ENCODE measurements at regions not wholly inside any gene's neighbourhood (a gene's known extent, or its start where the extent isn't known, plus 50 kb on each side); places are given as distances from the start of the nearest gene placed in this dataset.

DNA sequence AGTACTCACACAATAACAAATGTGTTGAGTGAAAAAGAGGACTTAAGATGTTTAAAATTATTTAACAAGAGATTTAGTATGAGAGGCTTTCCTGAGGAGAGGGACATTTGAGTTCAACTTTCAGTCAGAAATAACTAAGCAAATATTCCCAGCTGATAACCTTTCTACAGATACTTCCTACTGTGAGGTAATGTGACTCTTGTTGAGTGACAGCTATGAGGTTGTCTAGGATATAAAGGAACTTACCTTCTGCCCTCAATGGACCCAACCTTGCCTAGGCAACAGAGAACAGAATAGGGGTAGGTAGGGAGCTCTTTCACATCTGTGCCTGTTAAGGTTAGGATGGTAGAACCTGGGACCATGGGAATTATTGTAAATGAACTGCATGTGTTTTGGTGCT lies 54.7 kb downstream of the GLUD2 start:
- no peak for DNase-seq

DNA sequence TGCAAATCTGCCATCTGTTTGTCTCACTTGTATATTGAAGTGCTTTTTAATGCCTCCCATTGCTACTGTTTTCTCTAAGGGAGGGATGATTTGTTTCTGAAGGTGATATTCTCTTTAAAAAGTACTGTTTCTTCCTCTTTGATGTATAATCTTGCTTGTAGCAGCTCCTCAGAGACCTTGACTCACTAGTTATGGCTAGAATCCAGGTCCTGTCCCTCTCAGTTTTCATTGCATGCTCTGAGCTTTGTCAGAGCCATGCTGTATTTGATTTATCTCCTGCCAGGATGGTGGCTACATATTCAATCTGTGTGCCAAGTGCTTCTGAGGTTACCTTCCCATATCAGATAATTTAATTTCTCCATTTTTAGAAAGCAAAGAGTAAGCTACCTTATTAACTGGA lies 56.0 kb downstream of the GLUD2 start:
- no peak for DNase-seq

DNA sequence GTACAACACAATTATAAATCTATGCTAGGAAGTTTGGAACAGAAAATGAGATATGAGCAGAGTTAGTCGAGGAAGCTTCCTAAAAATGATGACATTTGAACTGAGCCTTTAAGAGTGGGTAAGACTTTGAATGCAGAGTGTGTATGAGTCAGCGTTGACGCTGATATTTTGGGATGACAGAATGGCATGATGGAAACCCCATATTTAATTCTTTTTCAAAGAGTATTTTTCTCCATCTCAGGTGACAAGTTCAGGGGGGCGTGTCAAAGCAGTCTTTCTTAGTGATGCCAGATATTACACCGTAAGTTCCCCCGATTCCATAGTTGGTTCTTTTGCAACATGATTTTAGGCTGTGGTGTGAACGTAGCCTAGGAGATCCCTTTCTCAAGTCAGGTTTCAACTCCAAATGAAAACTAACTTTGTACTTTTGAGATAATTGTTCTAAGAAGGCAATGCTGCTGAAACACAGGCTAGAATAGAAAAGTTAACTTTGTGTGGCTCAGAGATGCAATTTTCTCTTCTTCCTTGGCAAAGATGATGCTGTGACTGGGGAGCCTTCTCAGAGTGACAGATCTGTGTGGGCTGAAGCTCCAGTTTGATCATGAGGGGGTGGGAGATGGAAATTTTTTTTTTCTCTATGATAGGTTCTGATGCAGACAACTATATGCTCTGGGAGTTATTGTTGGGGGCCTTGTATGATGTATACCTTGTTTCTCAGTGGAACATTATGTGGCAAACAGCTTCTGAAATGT lies 59.2 kb downstream of the GLUD2 start:
- no peak for DNase-seq

DNA sequence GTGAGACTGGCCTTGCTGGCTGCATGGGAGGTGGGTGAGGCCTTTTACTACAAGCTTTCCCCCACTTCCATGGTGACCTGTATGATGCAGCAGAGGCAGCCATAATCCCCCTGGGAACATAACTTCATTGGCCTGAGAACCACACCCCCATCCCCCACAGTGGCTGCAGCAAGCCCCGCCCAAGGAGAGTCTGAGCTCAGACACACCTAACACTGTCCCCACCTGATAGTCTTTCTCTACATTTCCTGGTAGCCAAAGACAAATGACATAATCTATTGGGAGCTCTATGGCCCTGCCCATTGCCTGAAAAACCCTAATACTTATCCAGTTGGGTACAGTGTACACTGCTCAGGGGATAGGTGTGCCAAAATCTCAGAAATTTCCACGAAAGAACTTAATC lies 62.6 kb downstream of the GLUD2 start:
- DNase-seq = no peak

DNA sequence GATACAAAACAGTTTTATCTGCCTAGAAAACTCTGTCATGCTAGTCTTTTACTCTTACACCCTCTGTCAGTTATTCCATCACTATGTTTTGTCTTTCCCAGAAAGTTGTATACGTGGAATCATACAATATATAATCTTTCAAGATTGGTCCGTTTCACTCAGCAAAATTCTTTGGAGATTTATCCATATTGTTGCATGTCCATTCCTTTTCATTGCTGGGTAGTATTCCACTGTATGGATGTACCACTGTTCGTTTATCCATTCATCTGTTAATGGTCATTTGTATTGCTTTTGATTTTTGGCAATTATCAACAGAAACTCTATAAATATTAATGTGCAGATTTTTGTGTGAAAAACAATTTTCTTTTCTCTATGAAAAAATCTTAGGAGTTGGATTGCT lies 63.1 kb downstream of the GLUD2 start:
- DNase-seq = no peak

DNA sequence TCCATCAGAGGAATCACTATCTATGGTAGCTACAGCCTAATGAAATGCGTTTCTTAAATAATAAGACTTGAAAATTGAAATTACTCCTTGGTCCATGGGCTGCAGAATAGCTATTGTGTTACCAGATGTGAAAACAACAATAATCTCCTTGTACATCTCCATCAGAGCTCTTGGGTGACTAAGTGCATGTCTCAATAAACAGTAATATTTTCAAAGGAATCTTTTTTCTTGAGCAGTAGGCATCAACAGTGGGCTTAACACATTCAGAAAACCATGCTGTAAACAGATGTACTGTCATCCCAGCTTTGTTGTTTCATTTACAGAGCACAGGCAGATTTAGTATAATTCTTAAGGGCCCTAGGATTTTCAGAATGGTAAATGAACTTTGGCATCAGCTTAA lies 67.3 kb downstream of the GLUD2 start:
- no peak for DNase-seq

GRCh38 chrX:121120690-121121605 lies 73.5 kb downstream of the GLUD2 start:
- no peak for DNase-seq

- no peak for DNase-seq
Measured at GRCh38 chrX:121122332-121122731, 74.9 kb downstream of the GLUD2 start.

GRCh38 chrX:121128925-121129877 lies 81.8 kb downstream of the GLUD2 start:
- no peak for DNase-seq

- no peak for DNase-seq
Measured at GRCh38 chrX:121132675-121133074, 85.3 kb downstream of the GLUD2 start.

GRCh38 chrX:121135488-121136207 lies 88.2 kb downstream of the GLUD2 start:
- DNase-seq = no peak

DNA sequence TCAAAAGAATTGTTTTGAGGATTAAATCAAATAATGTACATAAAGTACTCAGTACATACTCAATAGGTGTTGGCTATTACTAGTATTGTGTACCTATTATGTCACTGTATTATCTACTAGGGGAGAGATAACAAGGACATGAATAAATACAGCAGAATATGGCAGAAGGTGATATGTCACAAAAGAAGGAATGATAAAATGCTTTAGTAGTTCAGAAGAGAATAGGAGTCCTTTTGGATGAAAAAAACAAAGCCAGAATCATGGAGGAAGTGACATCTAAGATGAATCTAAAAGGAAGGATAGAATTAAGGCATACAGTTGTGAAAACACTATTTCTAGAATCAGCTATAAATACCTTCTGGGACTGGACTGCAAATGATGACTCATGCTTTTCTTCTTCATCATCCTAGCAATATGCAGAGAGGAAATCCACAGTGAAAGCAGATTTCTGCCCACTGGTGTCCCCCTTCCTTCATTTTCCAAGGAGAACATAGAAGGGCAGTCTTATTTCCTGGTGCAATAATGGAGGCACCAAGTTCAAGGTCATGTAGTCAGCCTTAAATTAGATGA lies 98.7 kb downstream of the GLUD2 start:
- DNase-seq = no peak

GRCh38 chrX:121150217-121150616 lies 102.8 kb downstream of the GLUD2 start:
- no peak for DNase-seq

DNA sequence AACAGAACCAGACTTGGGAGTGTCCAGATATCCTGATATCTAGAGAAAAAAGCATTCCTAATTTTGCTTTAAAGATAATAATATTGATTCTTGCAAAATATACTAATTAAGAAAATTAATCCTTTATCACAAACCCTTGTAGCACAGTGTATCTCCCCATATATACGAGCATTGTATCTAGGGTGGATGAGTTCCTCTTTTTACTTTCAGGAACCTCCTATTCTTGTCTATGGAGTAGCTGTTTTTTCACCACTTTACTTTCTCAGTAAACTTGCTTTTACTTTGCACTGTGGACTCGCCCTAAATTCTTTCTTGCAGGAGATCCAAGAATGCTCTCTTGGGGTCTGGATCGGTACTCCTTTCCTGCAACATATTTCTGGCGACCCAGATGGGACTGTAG lies 103.9 kb downstream of the GLUD2 start:
- no peak for DNase-seq

GRCh38 chrX:121154858-121155404 lies 107.5 kb downstream of the GLUD2 start:
- DNase-seq = no peak

GRCh38 chrX:121160987-121161386 lies 113.6 kb downstream of the GLUD2 start:
- no peak for DNase-seq

GRCh38 chrX:121161501-121161933 lies 114.1 kb downstream of the GLUD2 start:
- no peak for DNase-seq

- DNase-seq = no peak
Measured at GRCh38 chrX:121163443-121163842, 116.0 kb downstream of the GLUD2 start.

DNA sequence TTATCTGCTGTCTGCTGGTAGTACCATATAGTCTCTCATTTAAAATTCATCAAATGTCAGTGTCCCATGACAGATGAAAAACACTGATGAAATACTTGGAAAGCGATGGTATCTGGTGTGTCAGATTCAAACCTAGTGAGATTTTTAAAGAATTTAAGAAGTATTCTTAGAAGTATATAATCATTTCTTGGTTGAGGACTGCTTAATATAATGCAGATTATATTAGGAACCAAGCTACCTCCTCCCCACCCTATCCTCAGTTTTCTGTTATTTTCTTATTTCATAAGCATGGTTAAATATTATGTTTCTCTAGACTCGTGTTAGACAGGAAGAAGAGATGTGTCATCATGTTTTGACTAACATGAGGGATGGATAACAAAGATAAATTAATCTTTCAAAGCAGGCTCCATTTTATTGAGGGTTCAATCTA lies 118.5 kb downstream of the GLUD2 start:
- DNase-seq = no peak

- DNase-seq = no peak
Measured at GRCh38 chrX:121169099-121170035, 122.0 kb downstream of the GLUD2 start.

Data from suppressor macrophage treated with lipopolysaccharide for 1 hour (primary cell).